RPMI7951 (cell line): ENCODE measurements at regions not wholly inside any gene's neighbourhood (a gene's known extent, or its start where the extent isn't known, plus 50 kb on each side); places are given as distances from the start of the nearest gene placed in this dataset.
"Not testable (repeated sequence)": the region's sequence is repeated elsewhere in the genome, so short reads cannot be mapped to it uniquely, and the experiment has no call there.

Experiments used
- DNase-seq: peaks from one replicate; pipeline ENCODE4 v3.0.0-alpha.2; 2012; ENCODE audit warnings: low read depth

- DNase-seq: no peak
Measured at GRCh38 chr14:53857625-53858344, 98.8 kb downstream of the BMP4 start.

GRCh38 chr14:53855574-53855973, 101.1 kb downstream of the BMP4 start:
- DNase-seq: no peak

DNA sequence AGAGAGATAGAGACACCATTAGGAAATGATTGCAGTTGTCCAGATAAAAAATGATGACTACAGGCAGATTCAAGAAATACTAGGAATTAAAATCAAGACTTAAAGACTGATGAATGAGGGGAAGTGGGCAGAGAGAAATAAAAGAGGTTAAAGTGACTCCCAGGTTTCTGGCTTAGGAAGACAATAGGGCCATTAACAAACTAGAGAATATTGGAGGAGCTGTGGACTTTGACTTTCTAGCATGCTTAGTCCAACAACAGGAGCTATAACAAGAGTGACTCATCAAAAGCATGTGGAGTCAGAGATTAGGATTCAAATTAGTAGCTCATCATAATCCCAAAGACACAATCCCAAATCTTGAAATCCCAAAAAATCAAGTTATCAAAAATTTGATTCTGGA, 101.5 kb downstream of the BMP4 start:
- peak; percentile 2 for DNase-seq

GRCh38 chr14:53851394-53852090, 105.1 kb downstream of the BMP4 start:
- no peak for DNase-seq

DNA sequence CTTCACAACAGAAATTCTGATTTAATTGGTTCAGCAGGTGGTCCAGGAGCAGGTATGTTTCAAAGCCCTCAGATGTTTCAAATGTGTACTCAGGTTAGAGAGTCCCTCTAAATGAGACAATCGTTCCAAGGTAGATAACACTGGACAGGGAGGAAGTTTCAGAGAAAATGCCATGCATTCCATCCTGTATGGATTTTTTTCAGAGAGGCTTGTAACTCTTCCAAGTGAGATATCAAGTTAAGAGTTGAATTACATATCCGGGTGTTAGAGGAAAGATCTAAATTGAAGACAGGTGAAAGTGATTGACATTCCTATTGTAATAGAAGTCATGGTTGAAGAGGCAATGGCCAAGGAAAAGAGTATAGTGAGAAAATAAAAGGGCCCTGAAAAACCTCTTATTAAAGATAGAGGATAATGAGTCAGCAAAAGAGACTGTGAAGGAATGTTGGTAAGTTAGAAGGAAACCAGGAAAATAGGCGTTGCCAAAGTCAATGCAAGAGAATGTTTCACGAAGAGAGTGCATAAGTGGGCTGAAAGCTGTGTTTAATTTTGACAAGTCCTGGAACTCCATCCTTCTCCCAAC, 105.8 kb downstream of the BMP4 start:
- DNase-seq: peak; percentile 65

- no peak for DNase-seq
Measured at GRCh38 chr14:53849549-53849948, 107.1 kb downstream of the BMP4 start.

DNA sequence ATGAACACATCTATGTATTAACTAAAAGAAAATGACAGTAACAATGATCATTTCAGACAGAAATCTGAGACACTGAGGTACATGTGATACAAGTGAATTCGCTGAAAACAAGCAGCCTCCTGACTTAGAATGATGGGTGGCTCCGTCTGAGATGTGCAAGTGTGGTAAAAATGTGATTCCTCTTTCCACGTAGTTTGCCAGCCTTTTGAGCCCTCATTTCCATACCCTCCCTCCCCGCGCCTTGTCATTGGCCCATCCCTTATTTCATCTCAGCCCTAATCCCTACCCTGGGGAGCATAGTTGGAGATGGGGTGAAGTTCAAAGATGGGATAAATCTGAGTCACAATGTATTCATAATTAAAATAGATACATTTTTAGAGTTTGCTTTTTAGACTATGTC, 107.8 kb downstream of the BMP4 start:
- no peak for DNase-seq

DNA sequence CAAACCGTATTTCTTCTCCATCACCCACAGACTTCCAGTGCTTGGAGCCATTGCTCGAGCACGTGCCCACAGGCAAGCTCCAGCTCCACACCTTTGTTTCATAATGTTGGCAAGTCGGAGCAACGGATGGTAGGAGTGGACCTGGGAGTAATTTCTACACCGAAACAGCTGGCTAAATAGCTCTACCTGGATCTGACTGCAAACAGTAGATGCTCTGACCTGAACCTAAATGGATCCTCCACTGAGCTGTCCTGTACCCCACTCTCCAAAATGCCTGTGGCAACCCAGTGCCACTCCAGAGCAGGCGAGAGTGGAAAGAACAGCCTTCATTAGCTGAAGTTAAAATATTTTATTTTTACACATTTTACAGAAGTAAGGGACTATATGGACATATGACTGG, 108.7 kb downstream of the BMP4 start:
- no peak for DNase-seq

DNA sequence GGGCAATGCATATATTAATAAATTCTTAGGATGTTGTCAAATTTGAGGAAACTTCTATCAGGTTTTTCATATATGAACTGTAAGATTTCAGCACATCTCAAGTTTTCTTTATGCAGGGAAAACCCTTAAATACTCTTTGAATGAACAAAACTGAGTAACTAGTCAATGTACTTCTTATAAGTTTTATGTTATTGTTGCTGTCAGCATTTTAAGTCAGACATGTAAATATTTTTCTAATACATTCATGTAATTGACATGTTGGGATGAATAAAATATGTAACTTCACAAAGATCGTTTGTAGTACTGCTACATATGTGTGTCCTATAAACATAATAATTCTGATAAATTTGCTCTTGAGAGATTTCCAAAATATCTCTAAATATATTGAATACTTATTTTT, 109.6 kb downstream of the BMP4 start:
- no peak for DNase-seq

DNA sequence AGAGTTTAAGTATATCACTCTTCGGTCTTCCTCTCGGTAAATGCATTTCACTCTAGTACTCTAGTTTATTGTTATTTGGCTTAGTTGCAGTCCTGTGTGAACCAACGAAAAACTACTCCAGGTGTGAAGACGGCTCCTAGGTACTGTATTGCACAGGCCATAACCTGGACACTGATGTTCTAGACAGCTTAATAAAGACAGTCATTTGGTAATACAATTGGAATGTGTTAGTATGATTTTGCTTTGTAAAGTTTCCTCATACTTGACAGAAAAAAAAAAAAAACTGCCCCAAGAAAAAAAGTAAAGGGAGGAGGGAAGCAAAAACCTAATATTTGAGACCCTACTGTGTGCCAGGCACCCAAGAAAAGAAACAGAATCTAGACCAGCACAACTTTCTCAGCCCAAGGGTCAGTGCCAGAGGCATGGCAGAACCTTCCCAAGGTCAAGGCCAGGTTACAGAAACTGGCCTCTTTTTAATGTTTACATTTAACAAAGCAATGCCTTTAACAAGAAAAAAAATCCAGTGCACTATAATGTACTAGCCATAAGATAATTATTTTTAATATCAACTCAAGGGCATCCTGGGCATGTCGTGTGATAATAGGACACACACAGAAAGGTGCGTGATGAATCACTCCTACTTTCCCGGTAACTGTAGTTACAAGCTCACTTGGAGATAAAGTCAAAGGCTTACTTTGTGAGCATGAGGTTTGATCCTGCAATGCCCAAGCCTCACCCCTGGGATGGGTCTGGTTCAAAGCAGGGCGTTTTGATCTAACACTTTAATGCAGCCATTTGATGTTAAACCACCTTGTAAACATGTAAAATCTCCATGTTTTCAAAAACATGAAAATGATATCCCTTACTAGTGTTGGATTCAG, 110.6 kb downstream of the BMP4 start:
- no peak for DNase-seq

- DNase-seq: peak; percentile 32
Measured at GRCh38 chr14:53842938-53843337, 113.7 kb downstream of the BMP4 start.

GRCh38 chr14:53841109-53842099, 115.2 kb downstream of the BMP4 start:
- DNase-seq: no peak

DNA sequence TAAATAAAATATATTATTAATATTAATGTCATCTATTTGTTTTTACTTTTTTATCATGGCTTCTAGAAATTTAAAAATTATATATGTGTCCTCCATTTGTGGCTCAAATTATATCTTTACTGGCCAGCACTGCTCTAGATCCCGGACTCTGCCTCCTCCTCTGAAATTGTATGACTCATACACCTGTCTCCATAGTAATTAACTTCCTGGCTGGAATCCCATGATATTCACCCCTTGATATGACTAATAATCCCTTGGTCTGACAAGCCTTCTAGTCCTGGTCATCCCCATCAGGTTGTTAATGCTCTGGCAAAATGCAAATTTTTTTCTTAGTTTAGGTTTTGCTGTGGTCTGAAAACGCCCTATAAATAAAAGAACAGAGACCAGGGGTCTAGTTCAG, 116.2 kb downstream of the BMP4 start:
- peak; percentile 66 for DNase-seq

- no peak for DNase-seq
Measured at GRCh38 chr14:53838374-53838773, 118.3 kb downstream of the BMP4 start.

DNA sequence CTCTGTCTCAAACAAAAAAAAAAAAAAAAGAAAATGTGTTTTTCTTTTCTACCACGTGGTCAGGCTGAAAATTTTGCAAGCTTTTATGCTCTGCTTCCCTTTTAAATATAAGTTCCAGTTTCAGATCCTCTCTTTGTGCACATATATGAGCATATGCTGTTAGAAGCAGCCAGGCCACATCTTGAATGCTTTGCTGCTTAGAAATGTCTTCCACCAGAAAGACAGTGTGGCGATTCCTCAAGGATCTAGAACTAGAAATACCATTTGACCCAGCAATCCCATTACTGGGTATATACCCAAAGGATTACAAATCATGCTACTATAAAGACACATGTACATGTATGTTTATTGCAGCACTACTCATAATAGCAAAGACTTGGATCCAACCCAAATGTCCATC, 119.0 kb downstream of the BMP4 start:
- not testable (repeated sequence) for DNase-seq

DNA sequence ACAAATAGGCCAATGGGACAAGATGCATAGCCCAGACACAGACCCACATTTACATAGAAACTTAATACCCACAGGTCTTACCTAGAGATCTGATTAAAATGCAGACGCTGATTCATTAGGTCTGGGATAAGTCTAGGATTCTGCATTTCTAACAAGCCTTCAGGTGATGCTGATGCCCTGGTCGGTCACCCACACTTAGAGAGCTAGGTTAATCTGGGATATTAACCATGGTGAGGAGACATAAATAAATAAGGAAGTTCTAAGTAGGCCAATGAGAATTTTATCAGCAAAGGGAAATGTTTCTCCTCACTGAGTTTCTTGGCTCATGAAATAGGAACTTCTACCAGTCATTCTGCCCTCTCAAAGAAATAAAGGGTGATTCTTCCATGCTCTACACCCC, 120.1 kb downstream of the BMP4 start:
- no peak for DNase-seq

DNA sequence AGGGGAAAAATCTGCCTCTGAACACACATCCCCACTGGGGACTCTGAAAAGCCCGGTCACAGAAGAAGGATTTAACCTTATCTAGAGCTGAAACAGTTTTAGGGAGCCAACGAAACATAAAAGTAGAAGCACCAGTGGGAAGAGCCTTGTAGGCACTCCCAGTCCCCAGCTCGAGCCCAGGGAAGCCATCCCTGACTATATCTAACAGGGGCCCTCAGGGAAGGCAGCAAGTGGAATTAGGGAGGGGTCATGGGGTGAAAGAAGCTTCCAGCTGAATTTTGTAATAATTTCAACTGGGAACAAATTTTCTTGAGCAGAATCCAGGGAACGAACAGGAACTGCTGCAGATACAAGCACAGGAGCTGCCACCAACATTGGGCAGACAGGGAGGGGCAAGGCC, 127.8 kb downstream of the BMP4 start:
- no peak for DNase-seq

DNA sequence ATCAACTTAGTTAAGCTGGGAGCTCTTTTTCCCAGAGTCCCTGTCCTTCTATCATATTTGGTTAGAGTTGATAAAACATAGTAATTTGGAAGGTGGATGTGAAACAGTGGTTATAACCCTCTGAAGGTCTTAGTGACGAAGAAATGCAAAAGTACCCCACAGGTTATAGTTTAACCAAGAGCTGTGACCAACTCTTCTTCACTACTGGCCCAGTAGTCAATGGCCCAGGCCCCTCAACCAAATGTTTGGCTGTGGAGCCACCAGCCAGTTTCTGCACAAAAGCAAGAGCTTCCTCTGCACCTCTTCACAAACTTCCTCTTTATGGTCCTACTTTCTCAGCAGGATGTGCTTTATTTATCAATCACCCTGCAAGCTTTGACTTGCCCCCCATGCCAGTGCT, 132.6 kb downstream of the BMP4 start:
- DNase-seq: no peak

GRCh38 chr14:53814392-53814791, 142.2 kb downstream of the BMP4 start:
- DNase-seq: no peak

GRCh38 chr14:53810221-53810620, 146.4 kb downstream of the BMP4 start:
- DNase-seq: no peak

DNA sequence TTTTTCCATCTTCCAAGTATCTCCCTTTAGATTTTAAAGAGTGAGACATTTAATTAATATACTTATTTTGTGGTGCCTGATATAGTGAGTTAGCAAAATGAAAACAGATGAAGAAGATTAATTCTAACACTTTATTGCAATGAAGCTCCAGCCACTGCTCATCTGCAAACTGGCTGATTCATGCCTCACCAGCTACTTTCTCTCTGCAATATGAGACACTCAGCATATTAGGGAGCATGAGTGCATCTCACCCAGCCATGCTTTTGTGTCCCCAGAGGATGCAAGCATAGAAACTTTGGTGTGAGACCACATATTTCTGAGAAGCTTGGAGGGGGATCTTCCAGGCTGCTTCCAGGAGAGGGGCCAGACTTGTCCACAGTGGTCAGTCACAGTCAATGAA, 148.6 kb downstream of the BMP4 start:
- DNase-seq: no peak
